Prostate gland (tissue), 2 donors: ENCODE measurements at regions not wholly inside any gene's neighbourhood (a gene's known extent, or its start where the extent isn't known, plus 50 kb on each side); places are given as distances from the start of the nearest gene placed in this dataset.

Source experiments
- DNase-seq: peaks from one replicate; pipeline ENCODE4 v3.0.0-alpha.2; 2019; ENCODE audit warnings: low spot score
- H3K27ac ChIP-seq, 2 donors: fragments of 200-600 bp; sonication (generic); 2 replicates each; pipeline ENCODE4 v1.5.1; 2017 to 2019
- H3K27me3 ChIP-seq: fragments of 200-600 bp; sonication (generic); replicated peaks from 2 replicates; pipeline ENCODE4 v1.5.1; 2019; ENCODE audit not compliant: insufficient read depth
- H3K36me3 ChIP-seq, 2 donors: fragments of 200-600 bp; sonication (generic); 1 replicate in 1 of 2; 2 replicates in 1 of 2; pipeline versions ENCODE4 v1.5.1 to v1.8.1; 2017 to 2019
- H3K4me1 ChIP-seq: fragments of 200-600 bp; sonication (generic); replicated peaks from 2 replicates; pipeline ENCODE4 v1.5.1; 2019
- H3K4me3 ChIP-seq, 2 donors: fragments of 200-600 bp; sonication (generic); 2 replicates each; pipeline ENCODE4 v1.5.1; 2017 to 2019
- H3K9me3 ChIP-seq: fragments of 200-600 bp; sonication (generic); 2 replicates; pipeline ENCODE4 v1.5.1; 2017
- POLR2A ChIP-seq: fragments of 450-650 bp; IDR thresholded peaks from one replicate; pipeline ENCODE4 v1.6.1; 2016; ENCODE audit warnings: antibody characterized with exemption, mild to moderate bottlenecking
- POLR2AphosphoS5 ChIP-seq: sonication (generic); formaldehyde crosslinking; IDR thresholded peaks from one replicate; pipeline ENCODE4 v1.6.1; 2017; ENCODE audit warnings: antibody characterized with exemption
- WGBS: methylation state at CpG from one replicate; pipeline ENCODE4 v1.1.5; 2018; 5-methylcytosine and 5-hydroxymethylcytosine counted together
- intact Hi-C: fragments of 100-400 bp; cut with DNase I; formaldehyde crosslinking; loops from one replicate; pipeline ENCODE4 v1.14.2; 2022
- TF ChIP-seq, protein P1 (sequence below), 4 experiments: fragments of 200-600 bp in 2 of 4; fragments of 450-650 bp in 2 of 4; sonication (generic) in 2 of 4; IDR thresholded peaks; 1 replicate in 3 of 4; 2 replicates in 1 of 4; pipeline ENCODE4 v1.5.1; 2016 to 2019; ENCODE audit warnings: antibody characterized with exemption in 4 of 4, mild to moderate bottlenecking in 2 of 4, moderate library complexity in 2 of 4

DNA sequence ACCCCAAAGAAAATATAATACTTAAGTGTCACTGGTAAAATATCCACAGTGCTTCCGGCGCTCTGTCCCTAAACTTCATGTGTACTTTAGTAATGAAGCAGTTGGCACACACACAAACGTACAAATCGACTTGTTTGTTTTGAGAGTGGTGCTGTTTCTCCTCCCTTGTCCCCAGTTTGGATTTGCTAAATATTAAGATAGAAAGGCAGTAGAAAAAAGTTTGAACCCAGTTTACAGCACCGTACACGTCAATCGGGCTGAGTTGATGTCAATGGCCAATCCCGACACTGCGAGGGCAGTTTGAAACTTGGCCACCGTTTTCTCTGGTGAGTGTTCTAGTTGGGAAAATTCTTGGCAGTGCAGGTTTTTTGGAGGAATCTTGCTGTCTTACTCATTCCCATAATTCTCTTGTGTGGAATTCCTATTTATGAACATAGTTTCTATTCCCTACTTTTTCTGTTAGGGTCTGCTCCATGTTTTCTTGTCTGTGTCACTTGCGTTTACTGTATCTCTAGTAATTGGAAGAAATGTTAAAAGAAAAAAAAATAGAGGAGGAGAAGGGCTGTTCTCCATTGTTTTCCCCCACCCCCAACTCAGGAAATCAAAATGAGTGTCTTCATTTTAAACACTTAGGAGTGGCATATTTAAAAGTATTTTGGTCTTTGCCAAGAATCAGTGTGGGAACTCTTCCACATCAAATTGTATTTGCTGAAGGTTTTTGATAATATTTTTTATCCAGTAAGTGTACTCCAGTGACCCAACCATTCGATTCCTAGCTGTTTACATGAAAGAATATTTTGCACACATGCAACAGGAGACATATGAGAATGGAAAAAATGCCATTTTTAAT, 72.3 kb downstream of the OR2B2 start:
- peaks cover 13% of the 10 kb centered on the region for H3K4me1 ChIP-seq
- TF ChIP-seq, protein P1, sequence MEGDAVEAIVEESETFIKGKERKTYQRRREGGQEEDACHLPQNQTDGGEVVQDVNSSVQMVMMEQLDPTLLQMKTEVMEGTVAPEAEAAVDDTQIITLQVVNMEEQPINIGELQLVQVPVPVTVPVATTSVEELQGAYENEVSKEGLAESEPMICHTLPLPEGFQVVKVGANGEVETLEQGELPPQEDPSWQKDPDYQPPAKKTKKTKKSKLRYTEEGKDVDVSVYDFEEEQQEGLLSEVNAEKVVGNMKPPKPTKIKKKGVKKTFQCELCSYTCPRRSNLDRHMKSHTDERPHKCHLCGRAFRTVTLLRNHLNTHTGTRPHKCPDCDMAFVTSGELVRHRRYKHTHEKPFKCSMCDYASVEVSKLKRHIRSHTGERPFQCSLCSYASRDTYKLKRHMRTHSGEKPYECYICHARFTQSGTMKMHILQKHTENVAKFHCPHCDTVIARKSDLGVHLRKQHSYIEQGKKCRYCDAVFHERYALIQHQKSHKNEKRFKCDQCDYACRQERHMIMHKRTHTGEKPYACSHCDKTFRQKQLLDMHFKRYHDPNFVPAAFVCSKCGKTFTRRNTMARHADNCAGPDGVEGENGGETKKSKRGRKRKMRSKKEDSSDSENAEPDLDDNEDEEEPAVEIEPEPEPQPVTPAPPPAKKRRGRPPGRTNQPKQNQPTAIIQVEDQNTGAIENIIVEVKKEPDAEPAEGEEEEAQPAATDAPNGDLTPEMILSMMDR (IDR thresholded peaks at IDR 0.05) = no peak
- TF ChIP-seq POLR2AphosphoS5 (peak; percentile 37), POLR2A (no peak)
- 7% methylated on average over 12 of the region's 12 CpGs for WGBS
- intact Hi-C loops = loop anchor here (2.0 to 5.0 kb wide), 2 partner anchors 32 to 55 kb away; a partner anchor contains a TSS
- H3K9me3 ChIP-seq = no peaks in the 10 kb centered on the region
- peak overlapping the region; percentile 57 to 69 for H3K4me3 ChIP-seq
- H3K27ac ChIP-seq = peak overlapping the region; percentile 94 to 97
- H3K27me3 ChIP-seq = no peaks in the 10 kb centered on the region
- no peaks in the 10 kb centered on the region for H3K36me3 ChIP-seq
- DNase-seq = peak; percentile 40

DNA sequence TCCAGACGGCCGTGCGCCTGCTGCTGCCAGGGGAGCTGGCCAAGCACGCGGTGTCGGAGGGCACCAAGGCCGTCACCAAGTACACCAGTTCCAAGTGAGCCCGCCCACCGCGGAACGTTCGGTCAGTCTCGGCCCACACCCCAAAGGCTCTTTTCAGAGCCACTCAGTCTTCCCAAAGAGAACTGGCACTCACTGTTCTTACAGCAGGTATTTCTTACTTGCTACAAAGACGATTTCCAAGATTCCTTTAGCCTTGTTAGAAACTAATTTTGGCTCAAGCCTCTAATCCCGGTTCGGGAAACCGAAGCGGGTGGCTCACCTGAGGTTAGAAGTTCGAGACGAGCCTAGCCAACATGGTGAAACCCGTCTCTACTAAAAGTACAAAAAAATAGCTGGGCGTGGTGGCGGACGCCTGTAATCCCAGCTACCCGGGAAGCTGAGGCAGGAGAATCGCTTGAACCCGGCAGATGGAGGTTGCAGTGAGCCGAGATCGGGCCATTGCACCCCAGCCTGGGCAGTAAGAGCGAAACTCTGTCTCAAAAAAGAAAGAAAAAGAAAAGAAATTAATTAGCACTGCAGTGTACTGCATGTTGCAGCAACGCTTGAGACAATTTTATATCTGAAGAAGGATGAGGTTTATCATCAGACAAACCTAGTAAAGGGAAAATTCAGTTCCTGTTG, 73.1 kb downstream of the OR2B2 start:
- TF ChIP-seq, protein P1 (IDR thresholded peaks at IDR 0.05) = no peak
- TF ChIP-seq POLR2AphosphoS5 (no peak), POLR2A (no peak)
- Histone ChIP-seq H3K36me3 (no peaks in the 10 kb centered on the region), H3K9me3 (no peaks in the 10 kb centered on the region), H3K27ac (peak overlapping the region; percentile 94 to 97), H3K27me3 (no peaks in the 10 kb centered on the region), H3K4me3 (peak overlapping the region; percentile 57 to 69), H3K4me1 (peaks cover 13% of the 10 kb centered on the region)
- 1% methylated on average over 31 of the region's 31 CpGs for WGBS
- intact Hi-C loops = loop anchor here (2.0 to 5.0 kb wide), 2 partner anchors 33 to 56 kb away; a partner anchor contains a TSS
- no peak for DNase-seq

DNA sequence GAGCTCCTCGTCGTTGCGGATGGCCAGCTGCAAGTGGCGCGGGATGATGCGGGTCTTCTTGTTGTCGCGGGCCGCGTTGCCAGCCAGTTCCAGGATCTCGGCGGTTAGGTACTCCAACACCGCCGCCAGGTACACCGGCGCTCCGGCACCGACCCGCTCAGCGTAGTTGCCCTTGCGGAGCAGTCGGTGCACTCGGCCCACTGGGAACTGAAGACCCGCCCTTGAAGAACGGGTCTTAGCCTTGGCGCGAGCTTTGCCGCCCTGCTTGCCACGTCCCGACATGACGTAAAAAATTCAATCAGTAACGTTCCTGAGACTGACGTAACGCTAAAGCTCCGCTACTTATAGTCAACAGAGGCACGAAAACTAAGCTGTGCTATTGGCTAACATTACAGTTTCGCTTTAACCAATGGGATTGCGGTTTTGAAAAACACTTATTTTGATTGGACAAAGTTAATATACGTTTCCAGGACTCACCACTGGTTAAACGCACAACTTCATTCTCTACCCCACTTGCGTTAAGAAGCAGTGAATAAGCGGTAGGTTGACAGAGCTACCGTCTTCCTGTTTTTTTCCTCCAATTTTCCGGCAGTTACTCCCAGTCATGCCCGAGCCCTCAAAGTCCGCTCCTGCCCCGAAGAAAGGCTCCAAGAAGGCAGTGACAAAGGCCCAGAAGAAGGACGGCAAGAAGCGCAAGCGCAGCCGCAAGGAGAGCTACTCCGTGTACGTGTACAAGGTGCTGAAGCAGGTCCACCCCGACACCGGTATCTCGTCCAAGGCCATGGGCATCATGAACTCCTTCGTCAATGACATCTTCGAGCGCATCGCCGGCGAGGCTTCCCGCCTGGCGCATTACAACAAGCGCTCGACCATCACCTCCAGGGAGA, 73.9 kb downstream of the OR2B2 start:
- peak; percentile 90 for TF ChIP-seq POLR2A
- TF ChIP-seq, protein P1 (IDR thresholded peaks at IDR 0.05) = peak in 2 of 4 experiments; percentile 24 to 78
- TF ChIP-seq POLR2AphosphoS5 = peak; percentile 100
- WGBS = under 1% methylated on average over 64 of the region's 66 CpGs
- H3K27ac ChIP-seq = peak overlapping the region; percentile 94 to 97

DNA sequence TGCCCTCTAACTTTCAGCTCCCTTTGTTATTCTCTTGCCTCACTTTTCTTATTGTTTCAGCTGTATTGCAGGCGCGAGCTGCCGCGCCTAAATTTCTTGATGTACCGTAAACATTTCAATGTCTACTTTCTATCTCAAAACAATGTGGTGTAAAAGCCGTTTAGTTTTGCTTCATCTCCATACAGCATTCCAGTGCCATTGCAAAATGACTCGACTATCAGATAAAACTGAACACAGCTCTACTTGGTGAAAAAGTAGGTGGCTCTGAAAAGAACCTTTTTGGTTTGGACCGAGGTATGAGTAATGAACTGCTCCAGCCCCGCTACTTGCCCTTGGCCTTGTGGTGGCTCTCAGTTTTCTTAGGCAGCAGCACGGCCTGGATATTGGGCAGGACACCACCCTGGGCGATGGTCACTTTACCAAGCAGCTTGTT, 74.6 kb downstream of the OR2B2 start:
- peak overlapping the region; percentile 57 to 69 for H3K4me3 ChIP-seq
- H3K4me1 ChIP-seq = peaks cover 13% of the 10 kb centered on the region
- WGBS = 0% methylated on average over 11 of the region's 11 CpGs
- peak overlapping the region; percentile 94 to 97 for H3K27ac ChIP-seq
- intact Hi-C loops = loop anchor here (2.0 to 5.0 kb wide), 2 partner anchors 35 to 57 kb away; a partner anchor contains a TSS
- no peaks in the 10 kb centered on the region for H3K27me3 ChIP-seq
- no peaks in the 10 kb centered on the region for H3K9me3 ChIP-seq
- DNase-seq = no peak
- H3K36me3 ChIP-seq = no peaks in the 10 kb centered on the region
- TF ChIP-seq POLR2A = no peak
- TF ChIP-seq, protein P1 (IDR thresholded peaks at IDR 0.05) = no peak
- TF ChIP-seq POLR2AphosphoS5 = no peak

More for the DNA sequence above, 73.9 kb downstream of the OR2B2 start:
- peaks cover 13% of the 10 kb centered on the region for H3K4me1 ChIP-seq
- intact Hi-C loops = loop anchor here (2.0 to 5.0 kb wide), 2 partner anchors 34 to 56 kb away; a partner anchor contains a TSS
- H3K36me3 ChIP-seq = no peaks in the 10 kb centered on the region
- peak overlapping the region; percentile 57 to 69 for H3K4me3 ChIP-seq
- DNase-seq = peak; percentile 91
- H3K27me3 ChIP-seq = no peaks in the 10 kb centered on the region
- H3K9me3 ChIP-seq = no peaks in the 10 kb centered on the region
